Fibroblast of pulmonary artery (primary cell): ENCODE measurements at regions not wholly inside any gene's neighbourhood (a gene's known extent, or its start where the extent isn't known, plus 50 kb on each side); places are given as distances from the start of the nearest gene placed in this dataset.

Experiments used
- DNase-seq: peaks from one replicate; pipeline ENCODE4 v3.0.0-alpha.2; 2010; ENCODE audit warnings: low read depth
- H3K4me3 ChIP-seq: replicated peaks from 2 replicates; pipeline ENCODE4 v1.5.1; 2011; ENCODE audit warnings: low read depth, mild to moderate bottlenecking, control low read depth, low read length, moderate library complexity
- TF ChIP-seq, protein P1 (sequence below): IDR thresholded peaks from 2 replicates; pipeline ENCODE4 v1.5.1; 2011; ENCODE audit warnings: mild to moderate bottlenecking, control low read depth, low read length, inconsistent platforms; ENCODE audit errors: missing control alignments

DNA sequence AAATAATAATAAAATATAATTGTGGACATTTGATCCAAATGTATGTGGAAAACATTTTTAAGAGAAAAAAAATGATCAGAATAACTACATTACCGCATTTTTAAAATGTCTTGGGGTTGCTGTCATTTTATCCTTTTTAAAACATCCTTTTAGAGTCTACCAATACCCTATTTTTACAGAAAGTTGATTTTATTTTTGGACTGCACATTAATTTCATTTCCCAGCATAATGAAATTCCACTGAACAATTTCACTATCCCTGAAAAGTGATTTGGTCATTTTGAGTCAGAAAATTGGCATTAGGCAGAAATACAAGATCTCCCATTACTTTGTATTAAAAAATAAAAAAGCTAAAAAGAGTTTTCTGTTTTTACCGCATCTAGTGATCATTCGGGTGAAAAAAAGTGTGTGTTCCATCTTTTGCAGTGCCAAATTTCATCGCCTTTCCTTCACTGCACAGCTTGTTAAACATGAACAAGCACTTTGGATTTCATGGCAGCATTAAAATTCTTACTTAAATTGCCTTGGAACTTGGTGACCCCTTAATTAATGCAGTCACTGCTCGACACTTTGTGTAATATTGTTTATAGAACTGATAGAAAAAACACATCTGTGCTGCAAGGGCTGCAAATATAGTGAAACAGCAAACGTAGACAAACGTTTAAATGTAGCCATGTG lies 611.7 kb downstream of the TSN start:
- H3K4me3 ChIP-seq = no peak overlapping the region
- DNase-seq = no peak
- TF ChIP-seq, protein P1, sequence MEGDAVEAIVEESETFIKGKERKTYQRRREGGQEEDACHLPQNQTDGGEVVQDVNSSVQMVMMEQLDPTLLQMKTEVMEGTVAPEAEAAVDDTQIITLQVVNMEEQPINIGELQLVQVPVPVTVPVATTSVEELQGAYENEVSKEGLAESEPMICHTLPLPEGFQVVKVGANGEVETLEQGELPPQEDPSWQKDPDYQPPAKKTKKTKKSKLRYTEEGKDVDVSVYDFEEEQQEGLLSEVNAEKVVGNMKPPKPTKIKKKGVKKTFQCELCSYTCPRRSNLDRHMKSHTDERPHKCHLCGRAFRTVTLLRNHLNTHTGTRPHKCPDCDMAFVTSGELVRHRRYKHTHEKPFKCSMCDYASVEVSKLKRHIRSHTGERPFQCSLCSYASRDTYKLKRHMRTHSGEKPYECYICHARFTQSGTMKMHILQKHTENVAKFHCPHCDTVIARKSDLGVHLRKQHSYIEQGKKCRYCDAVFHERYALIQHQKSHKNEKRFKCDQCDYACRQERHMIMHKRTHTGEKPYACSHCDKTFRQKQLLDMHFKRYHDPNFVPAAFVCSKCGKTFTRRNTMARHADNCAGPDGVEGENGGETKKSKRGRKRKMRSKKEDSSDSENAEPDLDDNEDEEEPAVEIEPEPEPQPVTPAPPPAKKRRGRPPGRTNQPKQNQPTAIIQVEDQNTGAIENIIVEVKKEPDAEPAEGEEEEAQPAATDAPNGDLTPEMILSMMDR = no peak

DNA sequence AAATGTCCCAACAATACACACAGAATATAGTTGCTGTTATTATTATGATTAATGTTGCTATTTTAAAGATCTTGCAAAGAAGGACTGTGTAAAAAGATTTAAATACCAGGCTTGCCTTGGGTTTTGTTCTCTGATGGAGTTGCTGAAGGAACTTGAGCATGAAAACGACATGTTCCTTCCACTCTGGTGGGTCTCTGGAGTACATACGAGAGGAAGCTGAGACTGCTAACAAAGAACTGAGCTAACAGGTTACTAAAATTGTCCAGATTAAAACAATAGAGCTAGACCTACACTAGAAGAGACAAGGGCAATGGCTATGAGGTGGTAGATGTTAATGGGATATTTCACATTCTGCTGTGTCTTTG lies 612.2 kb downstream of the TSN start:
- H3K4me3 ChIP-seq = no peak overlapping the region
- no peak for DNase-seq
- TF ChIP-seq, protein P1 = no peak

DNA sequence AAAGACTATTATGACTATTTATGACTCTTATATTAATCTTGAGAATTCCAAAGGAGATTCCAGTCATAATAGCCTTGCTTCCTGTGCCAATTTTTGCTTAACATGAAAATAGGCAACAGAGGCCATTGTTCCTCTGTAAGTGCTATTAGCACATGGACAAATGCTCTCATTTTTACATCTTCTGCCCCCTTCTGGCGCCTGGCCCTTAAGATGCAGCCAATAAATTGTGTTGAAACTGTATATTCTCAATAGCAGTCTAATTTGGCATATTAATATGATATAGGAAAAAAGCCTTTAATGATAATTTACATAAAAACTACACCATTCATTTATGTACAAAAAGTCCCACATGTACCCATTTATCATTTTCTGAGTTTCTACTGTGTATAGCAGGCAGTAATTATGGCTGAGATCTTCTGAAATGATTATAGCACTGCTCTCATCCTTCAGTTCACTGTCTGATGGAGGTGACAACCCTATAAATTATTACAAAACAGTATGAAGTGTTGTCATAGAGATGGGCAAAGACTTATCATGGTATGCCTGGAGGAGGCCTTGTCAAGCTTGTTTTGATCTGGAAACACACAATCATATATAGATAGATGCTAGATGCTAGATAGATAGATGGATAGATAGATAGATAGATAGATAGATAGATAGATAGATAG lies 613.3 kb downstream of the TSN start:
- DNase-seq = peak; percentile 21
- no peak overlapping the region for H3K4me3 ChIP-seq
- TF ChIP-seq, protein P1 = peak; percentile 1

DNA sequence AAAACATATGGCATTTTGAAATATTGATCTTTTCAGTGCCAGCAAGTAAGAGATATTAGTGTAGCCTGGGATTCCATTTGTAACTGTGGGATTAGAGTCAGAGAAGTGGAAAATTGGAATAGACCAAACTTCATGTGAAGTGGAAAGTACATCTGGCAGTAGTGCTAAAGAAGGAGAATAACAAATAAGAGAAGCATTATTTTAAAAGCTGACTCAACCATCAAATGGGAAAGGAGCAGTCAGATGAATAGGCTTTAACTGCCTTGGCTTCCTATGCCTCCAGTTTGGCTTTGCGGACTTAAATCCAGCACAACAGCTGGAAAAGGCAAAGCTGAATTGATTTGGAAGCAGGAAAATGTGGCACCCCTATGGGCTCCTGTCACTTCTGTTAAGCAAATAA lies 623.1 kb downstream of the TSN start:
- no peak overlapping the region for H3K4me3 ChIP-seq
- TF ChIP-seq, protein P1 = no peak
- DNase-seq = no peak

DNA sequence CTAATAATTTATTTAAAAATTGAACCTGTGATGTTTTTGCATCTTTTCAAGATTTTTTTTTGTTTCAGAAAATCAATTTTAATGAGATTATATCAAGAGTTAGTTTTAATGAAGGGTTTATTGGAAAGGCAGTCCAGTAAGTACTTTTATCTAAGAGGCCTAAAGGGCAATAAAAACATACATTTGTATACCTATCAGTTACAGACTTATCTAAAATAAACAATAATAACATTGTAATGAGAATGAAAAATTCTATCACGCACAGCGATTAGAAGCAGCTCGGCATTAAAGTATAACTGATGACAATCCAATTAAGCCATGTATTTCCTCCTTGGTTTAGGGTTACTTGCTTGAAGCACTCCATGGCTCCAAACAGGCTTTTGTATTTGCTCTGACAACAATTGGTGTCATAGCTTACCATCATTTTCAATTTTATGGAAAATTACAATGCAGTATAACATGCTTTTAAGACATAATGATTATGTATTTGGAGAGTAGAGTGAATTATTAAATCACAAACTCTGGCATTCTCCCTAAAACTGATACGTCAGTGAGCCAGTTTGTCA lies 629.4 kb downstream of the TSN start:
- no peak for DNase-seq
- H3K4me3 ChIP-seq = no peak overlapping the region
- TF ChIP-seq, protein P1 = no peak

DNA sequence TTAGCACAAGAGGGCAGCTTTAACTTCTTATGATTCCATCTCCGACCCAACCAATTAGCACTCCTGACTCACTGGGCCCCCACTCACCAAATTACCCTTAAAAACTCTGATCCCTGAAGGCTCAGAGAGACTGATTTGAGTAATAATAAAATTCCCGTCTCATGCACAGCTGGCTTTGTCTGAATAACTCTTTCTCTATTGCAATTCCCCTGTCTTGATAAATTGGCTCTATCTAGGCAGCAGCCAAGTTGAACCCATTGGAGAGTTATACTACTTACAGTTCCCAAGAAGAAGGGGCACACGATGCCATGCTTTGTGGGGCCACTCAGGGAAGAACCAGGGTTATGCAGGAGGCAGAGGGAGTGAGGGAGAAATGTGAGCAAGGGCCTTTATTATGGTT lies 632.8 kb downstream of the TSN start:
- DNase-seq = no peak
- TF ChIP-seq, protein P1 = no peak

More for the DNA sequence above, 632.8 kb downstream of the TSN start:
- H3K4me3 ChIP-seq = no peak overlapping the region
